Lower leg skin (tissue), 3 donors: ENCODE measurements at regions not wholly inside any gene's neighbourhood (a gene's known extent, or its start where the extent isn't known, plus 50 kb on each side); places are given as distances from the start of the nearest gene placed in this dataset.
"Not testable (repeated sequence)": the region's sequence is repeated elsewhere in the genome, so short reads cannot be mapped to it uniquely, and the experiment has no call there.

Experiments
- POLR2A ChIP-seq, 2 donors: fragments of 450-650 bp; IDR thresholded peaks; one replicate each; pipeline ENCODE4 v1.6.1; 2016 to 2017; ENCODE audit warnings: antibody characterized with exemption in 2 of 2, mild to moderate bottlenecking in 1 of 2, moderate library complexity in 1 of 2
- TF ChIP-seq, protein P1 (sequence below), 3 donors: fragments of 450-650 bp; IDR thresholded peaks; one replicate each; pipeline ENCODE4 v1.5.1; 2016; ENCODE audit warnings: antibody characterized with exemption in 3 of 3, mild to moderate bottlenecking in 3 of 3, moderate library complexity in 2 of 3

DNA sequence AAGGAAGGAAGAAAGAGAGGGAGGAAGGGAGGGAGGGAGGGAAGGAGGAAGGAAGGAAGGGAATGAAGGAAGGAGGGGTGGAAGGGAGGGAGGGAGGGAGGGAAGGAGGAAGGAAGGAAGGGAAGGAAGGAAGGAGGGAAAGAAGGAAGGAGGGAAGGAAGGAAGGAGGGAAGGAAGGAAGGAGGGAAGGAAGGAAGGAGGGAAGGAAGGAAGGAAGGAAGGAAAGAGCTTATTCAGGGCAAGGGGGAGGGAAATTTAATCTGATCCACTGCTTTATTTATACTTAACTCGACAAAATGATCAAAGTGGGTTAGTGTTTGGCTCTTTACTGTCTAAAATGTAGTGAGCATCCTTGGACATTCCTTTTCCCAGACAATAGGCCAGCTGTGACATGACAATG lies 985.2 kb upstream of the FANCL start:
- TF ChIP-seq, protein P1, sequence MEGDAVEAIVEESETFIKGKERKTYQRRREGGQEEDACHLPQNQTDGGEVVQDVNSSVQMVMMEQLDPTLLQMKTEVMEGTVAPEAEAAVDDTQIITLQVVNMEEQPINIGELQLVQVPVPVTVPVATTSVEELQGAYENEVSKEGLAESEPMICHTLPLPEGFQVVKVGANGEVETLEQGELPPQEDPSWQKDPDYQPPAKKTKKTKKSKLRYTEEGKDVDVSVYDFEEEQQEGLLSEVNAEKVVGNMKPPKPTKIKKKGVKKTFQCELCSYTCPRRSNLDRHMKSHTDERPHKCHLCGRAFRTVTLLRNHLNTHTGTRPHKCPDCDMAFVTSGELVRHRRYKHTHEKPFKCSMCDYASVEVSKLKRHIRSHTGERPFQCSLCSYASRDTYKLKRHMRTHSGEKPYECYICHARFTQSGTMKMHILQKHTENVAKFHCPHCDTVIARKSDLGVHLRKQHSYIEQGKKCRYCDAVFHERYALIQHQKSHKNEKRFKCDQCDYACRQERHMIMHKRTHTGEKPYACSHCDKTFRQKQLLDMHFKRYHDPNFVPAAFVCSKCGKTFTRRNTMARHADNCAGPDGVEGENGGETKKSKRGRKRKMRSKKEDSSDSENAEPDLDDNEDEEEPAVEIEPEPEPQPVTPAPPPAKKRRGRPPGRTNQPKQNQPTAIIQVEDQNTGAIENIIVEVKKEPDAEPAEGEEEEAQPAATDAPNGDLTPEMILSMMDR (IDR thresholded peaks at IDR 0.05), result not testable (repeated sequence)
- TF ChIP-seq POLR2A (IDR thresholded peaks at IDR 0.05), result not testable (repeated sequence)
